Mesothelial cell of epicardium (in vitro differentiated cells): ENCODE measurements at regions not wholly inside any gene's neighbourhood (a gene's known extent, or its start where the extent isn't known, plus 50 kb on each side); places are given as distances from the start of the nearest gene placed in this dataset.
"Not testable (repeated sequence)": the region's sequence is repeated elsewhere in the genome, so short reads cannot be mapped to it uniquely, and the experiment has no call there.

ENCODE experiments used
- DNase-seq, 2 experiments: peaks; one replicate each; pipeline ENCODE4 v3.0.0; 2021; ENCODE audit warnings: low spot score in 2 of 2; ENCODE audit not compliant: unreplicated experiment in 2 of 2
- H3K27ac Mint-ChIP-seq: 2 replicates; pipeline ENCODE4 v1.8.0; 2021; ENCODE audit warnings: mixed read lengths
- H3K27me3 Mint-ChIP-seq: 2 replicates; pipeline ENCODE4 v1.8.0; 2021; ENCODE audit warnings: low read depth, mixed read lengths
- H3K36me3 Mint-ChIP-seq: 2 replicates; pipeline ENCODE4 v1.8.0; 2021; ENCODE audit warnings: mixed read lengths
- H3K4me1 Mint-ChIP-seq: 2 replicates; pipeline ENCODE4 v1.8.0; 2021; ENCODE audit warnings: mixed read lengths
- H3K4me3 Mint-ChIP-seq: 2 replicates; pipeline ENCODE4 v1.8.0; 2021; ENCODE audit warnings: mild to moderate bottlenecking, moderate library complexity, mixed read lengths
- H3K9me3 Mint-ChIP-seq: 2 replicates; pipeline ENCODE4 v1.8.0; 2021; ENCODE audit warnings: mixed read lengths
- TF ChIP-seq, protein P1 (sequence below): fragments of 200-600 bp; sonication (generic); IDR thresholded peaks from one replicate; pipeline ENCODE4 v1.5.0; 2021; ENCODE audit warnings: antibody characterized with exemption; ENCODE audit not compliant: unreplicated experiment

DNA sequence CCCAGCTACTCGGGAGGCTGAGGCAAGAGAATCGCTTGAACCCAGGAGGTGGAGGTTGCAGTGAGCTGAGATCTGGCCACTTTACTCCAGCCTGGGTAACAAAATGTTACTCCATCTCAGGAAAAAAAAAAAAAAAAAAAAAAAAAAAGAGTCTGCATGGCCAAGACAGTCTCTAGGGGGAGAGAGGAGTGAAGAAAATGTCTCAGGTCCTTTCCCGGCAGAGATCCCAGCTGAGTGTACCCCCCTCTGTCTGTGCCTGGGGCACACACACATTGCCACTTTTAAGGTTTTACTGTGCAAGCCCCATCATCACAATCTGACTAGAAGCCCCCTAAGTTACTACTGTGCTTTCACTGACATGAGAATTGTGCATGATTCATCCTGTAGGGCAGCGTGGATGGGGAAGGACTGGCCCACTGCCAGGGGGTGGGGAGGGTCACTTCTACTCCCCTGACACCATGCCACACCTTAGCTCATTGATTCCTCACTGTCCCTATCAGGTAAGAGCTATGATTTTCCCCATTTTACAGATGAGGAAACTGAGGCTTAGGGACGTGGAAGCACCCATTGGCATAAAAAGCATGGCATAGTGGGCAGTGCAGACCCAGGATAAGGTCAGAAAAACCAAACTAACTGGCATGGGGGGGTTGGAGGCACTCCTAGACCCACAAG lies 102.3 kb upstream of the LARP1 start:
- H3K36me3 Mint-ChIP-seq = no peaks in the 10 kb centered on the region
- DNase-seq = no peak
- H3K27ac Mint-ChIP-seq = no peak overlapping the region
- H3K4me1 Mint-ChIP-seq = peaks cover 16% of the 10 kb centered on the region
- H3K27me3 Mint-ChIP-seq = peaks cover under 1% of the 10 kb centered on the region
- TF ChIP-seq, protein P1, sequence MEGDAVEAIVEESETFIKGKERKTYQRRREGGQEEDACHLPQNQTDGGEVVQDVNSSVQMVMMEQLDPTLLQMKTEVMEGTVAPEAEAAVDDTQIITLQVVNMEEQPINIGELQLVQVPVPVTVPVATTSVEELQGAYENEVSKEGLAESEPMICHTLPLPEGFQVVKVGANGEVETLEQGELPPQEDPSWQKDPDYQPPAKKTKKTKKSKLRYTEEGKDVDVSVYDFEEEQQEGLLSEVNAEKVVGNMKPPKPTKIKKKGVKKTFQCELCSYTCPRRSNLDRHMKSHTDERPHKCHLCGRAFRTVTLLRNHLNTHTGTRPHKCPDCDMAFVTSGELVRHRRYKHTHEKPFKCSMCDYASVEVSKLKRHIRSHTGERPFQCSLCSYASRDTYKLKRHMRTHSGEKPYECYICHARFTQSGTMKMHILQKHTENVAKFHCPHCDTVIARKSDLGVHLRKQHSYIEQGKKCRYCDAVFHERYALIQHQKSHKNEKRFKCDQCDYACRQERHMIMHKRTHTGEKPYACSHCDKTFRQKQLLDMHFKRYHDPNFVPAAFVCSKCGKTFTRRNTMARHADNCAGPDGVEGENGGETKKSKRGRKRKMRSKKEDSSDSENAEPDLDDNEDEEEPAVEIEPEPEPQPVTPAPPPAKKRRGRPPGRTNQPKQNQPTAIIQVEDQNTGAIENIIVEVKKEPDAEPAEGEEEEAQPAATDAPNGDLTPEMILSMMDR = no peak
- no peaks in the 10 kb centered on the region for H3K9me3 Mint-ChIP-seq
- no peak overlapping the region for H3K4me3 Mint-ChIP-seq

DNA sequence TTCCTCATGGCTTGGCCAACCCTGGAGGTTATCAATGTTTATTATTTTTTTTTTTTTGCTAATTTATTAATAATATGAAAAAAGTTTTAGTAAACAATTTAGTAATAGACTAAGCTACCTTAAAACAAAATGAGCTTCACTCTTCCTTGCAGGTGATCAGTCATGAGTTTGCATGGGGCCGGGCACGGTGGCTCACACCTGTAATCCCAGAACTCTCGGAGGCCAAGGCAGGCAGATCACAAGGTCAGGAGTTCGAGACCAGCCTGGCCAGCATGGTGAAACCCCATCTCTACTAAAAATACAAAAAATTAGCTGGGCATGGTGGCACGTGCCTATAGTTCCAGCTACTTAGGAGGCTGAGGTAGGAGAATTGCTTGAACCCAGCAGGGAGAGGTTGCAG lies 103.4 kb upstream of the LARP1 start:
- H3K27ac Mint-ChIP-seq, H3K9me3 Mint-ChIP-seq, H3K4me3 Mint-ChIP-seq, H3K36me3 Mint-ChIP-seq, DNase-seq: not testable (repeated sequence)
- H3K4me1 Mint-ChIP-seq = peaks cover 27% of the 10 kb centered on the region
- H3K27me3 Mint-ChIP-seq = peaks cover 12% of the 10 kb centered on the region

DNA sequence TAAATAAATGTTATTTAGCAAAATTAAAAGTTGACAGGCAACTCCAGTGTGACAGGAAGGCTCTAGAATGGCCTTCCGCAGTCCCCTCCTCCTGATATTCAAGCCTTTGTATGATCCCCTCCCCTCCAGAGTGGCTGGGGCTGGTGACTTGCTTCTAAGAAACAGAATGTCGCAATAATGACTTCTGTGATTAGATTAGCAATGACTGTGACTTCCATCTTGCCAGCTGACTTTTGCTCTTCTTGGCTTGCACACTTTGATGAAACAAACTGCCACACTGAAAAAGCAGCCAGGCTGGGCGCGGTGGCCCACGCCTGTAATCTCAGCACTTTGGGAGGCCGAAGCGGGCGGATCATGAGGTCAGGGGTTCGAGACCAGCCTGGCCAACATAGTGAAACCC lies 106.5 kb upstream of the LARP1 start:
- H3K9me3 Mint-ChIP-seq = peaks cover 6% of the 10 kb centered on the region
- TF ChIP-seq, protein P1 = no peak
- no peak overlapping the region for H3K4me3 Mint-ChIP-seq
- peaks cover 16% of the 10 kb centered on the region for H3K27me3 Mint-ChIP-seq
- peaks cover 1% of the 10 kb centered on the region for H3K36me3 Mint-ChIP-seq
- peaks cover 17% of the 10 kb centered on the region for H3K4me1 Mint-ChIP-seq
- no peak overlapping the region for H3K27ac Mint-ChIP-seq
- DNase-seq = no peak

DNA sequence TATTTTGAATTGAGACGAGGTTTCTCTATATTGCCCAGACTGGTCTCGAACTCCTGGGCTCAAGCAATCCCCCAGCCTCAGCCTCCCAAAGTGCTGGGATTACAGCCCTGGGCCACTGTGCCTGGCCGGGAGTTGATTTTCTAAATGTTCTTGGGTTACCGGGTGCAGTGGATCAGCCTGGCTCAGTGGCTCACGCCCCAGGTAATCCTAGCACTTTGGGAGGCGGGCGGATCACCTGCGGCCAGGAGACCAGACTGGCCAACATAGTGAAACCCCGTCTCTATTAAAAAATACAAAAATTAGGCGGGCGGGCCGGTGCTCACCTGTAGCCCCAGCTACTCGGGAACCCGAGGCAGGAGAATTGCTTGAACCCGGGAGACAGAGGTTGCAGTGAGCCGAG lies 106.9 kb upstream of the LARP1 start:
- no peak for DNase-seq
- no peak overlapping the region for H3K27ac Mint-ChIP-seq
- H3K27me3 Mint-ChIP-seq = peaks cover 18% of the 10 kb centered on the region
- peaks cover 15% of the 10 kb centered on the region for H3K4me1 Mint-ChIP-seq
- TF ChIP-seq, protein P1 = no peak
- peaks cover 11% of the 10 kb centered on the region for H3K9me3 Mint-ChIP-seq
- H3K36me3 Mint-ChIP-seq = peaks cover 1% of the 10 kb centered on the region
- no peak overlapping the region for H3K4me3 Mint-ChIP-seq

DNA sequence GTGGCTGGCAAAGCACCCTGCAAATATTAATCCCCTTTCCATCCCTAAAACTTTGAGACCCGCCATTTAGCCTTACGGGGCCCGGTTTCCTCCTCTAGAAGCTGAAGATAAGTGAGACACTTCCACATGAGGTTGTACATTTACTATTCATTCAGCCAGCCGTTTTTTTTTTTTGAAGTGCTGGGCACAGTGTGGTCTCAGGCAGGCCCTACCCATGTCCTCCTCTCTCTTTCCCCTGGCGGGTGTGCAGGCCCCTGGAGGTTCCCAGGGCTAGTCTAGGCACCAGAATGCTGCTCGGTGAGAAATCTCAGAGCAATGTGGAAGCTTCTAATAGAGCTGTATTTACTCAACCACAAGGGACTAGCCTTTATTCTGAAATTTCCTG lies 107.4 kb upstream of the LARP1 start:
- peak overlapping the region; percentile 60 for H3K4me3 Mint-ChIP-seq

DNA sequence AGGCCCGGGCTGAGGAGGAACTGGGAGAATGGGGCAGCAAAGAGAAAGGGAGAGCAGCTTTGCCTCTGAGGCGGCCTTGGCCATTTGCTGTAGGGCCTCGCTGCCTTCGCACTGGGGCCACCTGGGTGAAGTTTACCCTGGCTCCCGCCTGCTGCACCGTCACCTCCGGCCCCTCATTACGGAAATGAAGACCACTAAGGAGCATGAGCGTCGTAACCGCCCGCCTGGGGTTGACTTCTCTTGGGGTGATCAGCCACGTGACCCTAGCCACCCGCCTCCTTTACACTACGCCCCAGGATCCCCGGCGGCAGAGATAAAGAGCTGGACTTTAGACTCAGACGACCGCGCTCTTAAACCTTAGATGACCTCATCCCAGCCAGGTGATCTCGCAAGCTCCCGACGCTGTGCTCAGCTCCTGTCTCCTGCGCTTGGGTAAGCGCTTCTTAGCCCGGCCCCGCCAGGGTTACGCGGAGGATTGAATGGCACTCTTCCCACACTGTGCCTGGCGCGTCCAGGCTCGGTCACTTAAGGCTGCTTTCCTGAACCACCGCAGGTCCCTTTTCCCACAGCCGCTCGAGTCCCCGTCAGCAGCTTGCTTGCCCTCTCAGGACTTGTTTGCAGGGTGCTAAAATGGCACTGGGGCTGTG lies 107.9 kb upstream of the LARP1 start:
- Mint-ChIP-seq H3K27ac (no peak overlapping the region), H3K4me1 (peaks cover 15% of the 10 kb centered on the region), H3K27me3 (peaks cover 24% of the 10 kb centered on the region), H3K9me3 (peaks cover 15% of the 10 kb centered on the region), H3K36me3 (peaks cover 1% of the 10 kb centered on the region), H3K4me3 (peak overlapping the region; percentile 60)
- no peak for DNase-seq
- TF ChIP-seq, protein P1 = no peak

More for the DNA sequence above, 107.4 kb upstream of the LARP1 start:
- no peak overlapping the region for H3K27ac Mint-ChIP-seq
- TF ChIP-seq, protein P1 = no peak
- H3K4me1 Mint-ChIP-seq = peaks cover 15% of the 10 kb centered on the region
- peaks cover 15% of the 10 kb centered on the region for H3K9me3 Mint-ChIP-seq
- H3K27me3 Mint-ChIP-seq = peaks cover 21% of the 10 kb centered on the region
- no peak for DNase-seq
- H3K36me3 Mint-ChIP-seq = peaks cover 1% of the 10 kb centered on the region
